MM.1S (cell line): ENCODE measurements at regions not wholly inside any gene's neighbourhood (a gene's known extent, or its start where the extent isn't known, plus 50 kb on each side); places are given as distances from the start of the nearest gene placed in this dataset.

Source experiments
- DNase-seq: peaks from one replicate; pipeline ENCODE4 v3.0.0-alpha.2; 2015
- H2AFZ ChIP-seq: fragments of 300-600 bp; sonication (generic); 2 replicates; pipeline ENCODE4 v1.6.0; 2016; ENCODE audit warnings: antibody characterized with exemption, low read length
- H3F3A ChIP-seq: fragments of 300-600 bp; sonication (generic); 2 replicates; pipeline ENCODE4 v1.6.1; 2016; ENCODE audit warnings: mild to moderate bottlenecking, antibody characterized with exemption, low read length, moderate library complexity, mixed read lengths; ENCODE audit not compliant: insufficient read depth
- H3K27ac ChIP-seq: fragments of 300-600 bp; sonication (generic); 2 replicates; pipeline ENCODE4 v1.5.1; 2016; ENCODE audit warnings: mild to moderate bottlenecking, low read length
- H3K27me3 ChIP-seq: fragments of 300-600 bp; sonication (generic); replicated peaks from 2 replicates; pipeline ENCODE4 v1.6.0; 2016; ENCODE audit warnings: low read length; ENCODE audit not compliant: insufficient read depth
- H3K36me3 ChIP-seq: fragments of 300-600 bp; sonication (generic); replicated peaks from 2 replicates; pipeline ENCODE4 v1.6.1; 2016; ENCODE audit warnings: mild to moderate bottlenecking, low read length, mixed read lengths; ENCODE audit not compliant: insufficient read depth
- H3K4me1 ChIP-seq: fragments of 300-600 bp; sonication (generic); 2 replicates; pipeline ENCODE4 v1.6.1; 2016; ENCODE audit warnings: low read length, mixed read lengths
- H3K4me2 ChIP-seq: fragments of 300-600 bp; sonication (generic); 2 replicates; pipeline ENCODE4 v1.6.0; 2016; ENCODE audit warnings: low read depth, low read length
- H3K4me3 ChIP-seq: fragments of 300-600 bp; sonication (generic); 2 replicates; pipeline ENCODE4 v1.5.1; 2016; ENCODE audit warnings: low read length, mixed read lengths
- H3K79me2 ChIP-seq: fragments of 300-600 bp; sonication (generic); 2 replicates; pipeline ENCODE4 v1.6.1; 2016; ENCODE audit warnings: mixed run types, low read length, mixed read lengths
- H3K9ac ChIP-seq: fragments of 300-600 bp; sonication (generic); 2 replicates; pipeline ENCODE4 v1.6.1; 2016; ENCODE audit warnings: low read length, mixed read lengths
- H3K9me2 ChIP-seq: fragments of 300-600 bp; sonication (generic); replicated peaks from 2 replicates; pipeline ENCODE4 v1.6.1; 2016; ENCODE audit warnings: mild to moderate bottlenecking, low read length, mixed read lengths; ENCODE audit not compliant: insufficient read depth
- H3K9me3 ChIP-seq: fragments of 300-600 bp; sonication (generic); replicated peaks from 2 replicates; pipeline ENCODE4 v1.6.1; 2016; ENCODE audit warnings: mild to moderate bottlenecking, low read length, mixed read lengths; ENCODE audit not compliant: insufficient read depth
- H4K20me1 ChIP-seq: fragments of 300-600 bp; sonication (generic); 2 replicates; pipeline ENCODE4 v1.6.1; 2016; ENCODE audit warnings: mild to moderate bottlenecking, low read length, moderate library complexity, mixed read lengths; ENCODE audit not compliant: insufficient read depth
- EZH2 ChIP-seq: fragments of 300-600 bp; sonication (generic); optimal IDR thresholded peaks from 2 replicates; pipeline ENCODE3; 2017; ENCODE audit warnings: low read depth, mild to moderate bottlenecking, antibody characterized with exemption, low read length, mixed read lengths
- EZH2phosphoT487 ChIP-seq: fragments of 300-600 bp; sonication (generic); IDR thresholded peaks from 2 replicates; pipeline ENCODE4 v1.6.1; 2018; ENCODE audit warnings: antibody characterized with exemption, low read length
- TF ChIP-seq, protein P1 (sequence below): fragments of 300-600 bp; sonication (generic); IDR thresholded peaks from 2 replicates; pipeline ENCODE4 v1.5.1; 2016; ENCODE audit warnings: antibody characterized with exemption, low read length, mixed read lengths

DNA sequence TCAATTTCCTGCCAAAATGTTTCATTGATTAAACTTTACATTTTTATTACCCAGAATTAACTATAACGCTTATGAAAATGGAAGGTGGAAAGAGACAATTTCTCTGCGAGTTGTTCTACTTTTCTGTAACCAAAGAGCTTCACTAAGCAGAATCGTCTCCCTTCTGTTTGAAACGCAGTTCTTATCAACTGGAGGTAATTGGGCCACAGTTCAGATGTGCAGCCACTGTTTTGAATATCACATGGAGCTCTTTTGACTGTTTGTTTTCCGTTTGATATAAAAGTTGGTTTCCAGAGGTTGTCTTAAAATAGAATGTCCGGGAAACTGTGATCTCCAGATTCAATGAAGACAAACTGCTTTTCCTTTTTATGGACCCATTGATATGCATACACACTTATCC, 183.3 kb upstream of the SEL1L start:
- Histone ChIP-seq H3K79me2 (no peaks in the 10 kb centered on the region), H3F3A (no peaks in the 10 kb centered on the region), H3K4me1 (no peaks in the 10 kb centered on the region), H4K20me1 (no peaks in the 10 kb centered on the region), H3K27me3 (no peaks in the 10 kb centered on the region), H3K9me3 (no peaks in the 10 kb centered on the region), H3K27ac (no peak overlapping the region), H2AFZ (no peak overlapping the region), H3K9ac (no peak overlapping the region), H3K9me2 (no peaks in the 10 kb centered on the region), H3K4me2 (no peak overlapping the region), H3K4me3 (no peak overlapping the region), H3K36me3 (no peaks in the 10 kb centered on the region)
- no peak for DNase-seq
- TF ChIP-seq, protein P1, sequence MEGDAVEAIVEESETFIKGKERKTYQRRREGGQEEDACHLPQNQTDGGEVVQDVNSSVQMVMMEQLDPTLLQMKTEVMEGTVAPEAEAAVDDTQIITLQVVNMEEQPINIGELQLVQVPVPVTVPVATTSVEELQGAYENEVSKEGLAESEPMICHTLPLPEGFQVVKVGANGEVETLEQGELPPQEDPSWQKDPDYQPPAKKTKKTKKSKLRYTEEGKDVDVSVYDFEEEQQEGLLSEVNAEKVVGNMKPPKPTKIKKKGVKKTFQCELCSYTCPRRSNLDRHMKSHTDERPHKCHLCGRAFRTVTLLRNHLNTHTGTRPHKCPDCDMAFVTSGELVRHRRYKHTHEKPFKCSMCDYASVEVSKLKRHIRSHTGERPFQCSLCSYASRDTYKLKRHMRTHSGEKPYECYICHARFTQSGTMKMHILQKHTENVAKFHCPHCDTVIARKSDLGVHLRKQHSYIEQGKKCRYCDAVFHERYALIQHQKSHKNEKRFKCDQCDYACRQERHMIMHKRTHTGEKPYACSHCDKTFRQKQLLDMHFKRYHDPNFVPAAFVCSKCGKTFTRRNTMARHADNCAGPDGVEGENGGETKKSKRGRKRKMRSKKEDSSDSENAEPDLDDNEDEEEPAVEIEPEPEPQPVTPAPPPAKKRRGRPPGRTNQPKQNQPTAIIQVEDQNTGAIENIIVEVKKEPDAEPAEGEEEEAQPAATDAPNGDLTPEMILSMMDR, result no peak
- no peak for TF ChIP-seq EZH2phosphoT487
- TF ChIP-seq EZH2, result no peak

DNA sequence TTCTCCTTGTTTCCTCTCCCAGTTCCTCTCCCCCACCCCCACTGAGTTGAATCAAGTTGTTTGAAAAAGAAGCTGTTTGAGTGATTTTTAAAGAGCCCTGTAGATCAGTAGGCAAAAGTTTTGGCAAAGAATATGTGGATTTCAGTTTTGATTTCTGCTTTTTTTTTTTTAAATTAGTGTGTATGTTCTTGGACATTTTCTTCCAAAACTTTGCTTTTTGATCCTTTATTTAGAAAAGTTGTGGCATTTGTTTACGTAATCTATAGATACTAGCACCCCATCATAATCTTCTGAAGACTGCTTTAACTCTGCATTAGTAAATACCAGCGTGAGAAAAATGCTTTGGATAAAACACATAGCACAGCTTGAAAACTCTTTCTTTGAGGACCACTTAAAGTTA, 190.3 kb upstream of the SEL1L start:
- H3K9ac ChIP-seq, result no peak overlapping the region
- no peak overlapping the region for H3K27ac ChIP-seq
- no peak overlapping the region for H2AFZ ChIP-seq
- no peaks in the 10 kb centered on the region for H3K4me1 ChIP-seq
- TF ChIP-seq EZH2, result no peak
- TF ChIP-seq, protein P1, result no peak
- TF ChIP-seq EZH2phosphoT487, result no peak
- H3K9me3 ChIP-seq, result no peaks in the 10 kb centered on the region
- no peak overlapping the region for H3K4me2 ChIP-seq
- no peaks in the 10 kb centered on the region for H3K36me3 ChIP-seq
- no peaks in the 10 kb centered on the region for H3K9me2 ChIP-seq
- H3K27me3 ChIP-seq, result no peaks in the 10 kb centered on the region
- H3F3A ChIP-seq, result no peaks in the 10 kb centered on the region
- DNase-seq, result no peak
- no peaks in the 10 kb centered on the region for H4K20me1 ChIP-seq
- no peaks in the 10 kb centered on the region for H3K79me2 ChIP-seq
- no peak overlapping the region for H3K4me3 ChIP-seq

DNA sequence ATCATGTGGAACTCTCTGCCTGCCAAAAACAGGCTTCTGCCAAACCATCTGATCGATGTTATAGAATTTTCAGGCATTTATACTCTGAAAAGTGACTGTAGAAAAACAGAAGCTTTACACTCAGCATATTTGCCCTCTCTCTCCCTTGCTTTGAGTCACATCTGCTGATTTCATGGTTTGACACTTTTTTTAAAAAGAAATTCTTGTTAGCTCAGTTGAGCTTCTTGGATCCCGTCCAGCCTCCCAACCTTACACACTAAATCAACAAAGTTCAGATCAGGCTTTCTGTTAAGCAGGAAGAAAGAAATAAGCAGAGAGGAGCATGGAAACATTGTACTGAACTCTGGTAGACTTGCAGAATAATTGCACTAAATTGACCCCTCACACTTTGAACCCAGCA, 193.6 kb upstream of the SEL1L start:
- DNase-seq, result no peak

More for the DNA sequence above, 193.6 kb upstream of the SEL1L start:
- Histone ChIP-seq H3K9me3 (no peaks in the 10 kb centered on the region), H3K27me3 (no peaks in the 10 kb centered on the region), H3F3A (no peaks in the 10 kb centered on the region), H3K4me1 (no peaks in the 10 kb centered on the region), H3K4me2 (no peak overlapping the region), H4K20me1 (no peaks in the 10 kb centered on the region), H2AFZ (no peak overlapping the region), H3K79me2 (no peaks in the 10 kb centered on the region), H3K27ac (no peak overlapping the region), H3K4me3 (no peak overlapping the region), H3K9me2 (no peaks in the 10 kb centered on the region), H3K9ac (no peak overlapping the region), H3K36me3 (no peaks in the 10 kb centered on the region)
- no peak for TF ChIP-seq EZH2
- TF ChIP-seq, protein P1, result no peak
- TF ChIP-seq EZH2phosphoT487, result no peak
